IPS DF 6.9 (cell line): ENCODE measurements at regions not wholly inside any gene's neighbourhood (a gene's known extent, or its start where the extent isn't known, plus 50 kb on each side); places are given as distances from the start of the nearest gene placed in this dataset.
"Not testable (repeated sequence)": the region's sequence is repeated elsewhere in the genome, so short reads cannot be mapped to it uniquely, and the experiment has no call there.

Experiments
- DNase-seq: peaks from one replicate; pipeline ENCODE4 v3.0.0-alpha.2; 2013; ENCODE audit warnings: low read depth, low spot score
- H3K27ac ChIP-seq: one replicate; pipeline ENCODE4 v1.5.1; 2013; ENCODE audit warnings: low read length, control low read depth
- H3K27me3 ChIP-seq: 2 replicates; pipeline ENCODE4 v1.6.1; 2013; ENCODE audit warnings: mild to moderate bottlenecking, low read length; ENCODE audit not compliant: control insufficient read depth, insufficient read depth
- H3K36me3 ChIP-seq: 2 replicates; pipeline ENCODE4 v1.6.1; 2013; ENCODE audit warnings: low read length; ENCODE audit not compliant: control insufficient read depth, insufficient read depth
- H3K4me1 ChIP-seq: 2 replicates; pipeline ENCODE4 v1.6.1; 2013; ENCODE audit warnings: low read length; ENCODE audit not compliant: control insufficient read depth, insufficient read depth
- H3K4me3 ChIP-seq: 2 replicates; pipeline ENCODE4 v1.5.1; 2013; ENCODE audit warnings: mild to moderate bottlenecking, low read length
- H3K9me3 ChIP-seq: 2 replicates; pipeline ENCODE4 v1.6.1; 2013; ENCODE audit warnings: low read length, inconsistent platforms; ENCODE audit not compliant: control insufficient read depth, insufficient read depth
- WGBS: extraction: QIAGEN DNeasy Blood & Tissue Kit; methylation state at CpG from one replicate; pipeline ENCODE4 v1.1.7; 2013; ENCODE audit warnings: mixed read lengths, missing lambda C conversion rate; ENCODE audit not compliant: insufficient read length, insufficient coverage; 5-methylcytosine and 5-hydroxymethylcytosine counted together

- WGBS: no CpG with 5 or more reads among the region's 7 CpGs
- Histone ChIP-seq H3K36me3 (no peaks in the 10 kb centered on the region), H3K27me3 (no peaks in the 10 kb centered on the region), H3K9me3 (no peaks in the 10 kb centered on the region), H3K4me3 (no peak overlapping the region), H3K27ac (no peak overlapping the region), H3K4me1 (no peaks in the 10 kb centered on the region)
- no peak for DNase-seq
Observed at GRCh38 chr12:119931402-119931801, 54.3 kb upstream of the CIT start.

GRCh38 chr12:119932921-119933320 lies 55.8 kb upstream of the CIT start:
- H3K27ac ChIP-seq: no peak overlapping the region
- no peaks in the 10 kb centered on the region for H3K9me3 ChIP-seq
- H3K27me3 ChIP-seq: no peaks in the 10 kb centered on the region
- no peaks in the 10 kb centered on the region for H3K36me3 ChIP-seq
- WGBS: no CpG with 5 or more reads among the region's 3 CpGs
- no peaks in the 10 kb centered on the region for H3K4me1 ChIP-seq
- no peak overlapping the region for H3K4me3 ChIP-seq
- DNase-seq: no peak

- DNase-seq, H3K27me3 ChIP-seq, H3K4me1 ChIP-seq, H3K27ac ChIP-seq, H3K4me3 ChIP-seq, H3K9me3 ChIP-seq, H3K36me3 ChIP-seq: not testable (repeated sequence)
- WGBS: no CpG with 5 or more reads among the region's 10 CpGs
Observed at GRCh38 chr12:119934780-119935179, 54.3 kb upstream of the BICDL1 start.

GRCh38 chr12:119936705-119937311 lies 52.2 kb upstream of the BICDL1 start:
- Histone ChIP-seq H3K4me3 (no peak overlapping the region), H3K27me3 (no peaks in the 10 kb centered on the region), H3K4me1 (no peaks in the 10 kb centered on the region), H3K9me3 (no peaks in the 10 kb centered on the region), H3K27ac (no peak overlapping the region), H3K36me3 (no peaks in the 10 kb centered on the region)
- WGBS: no CpG with 5 or more reads among the region's 1 CpG
- DNase-seq: no peak

- DNase-seq: peak; percentile 66
- H3K27me3 ChIP-seq: no peaks in the 10 kb centered on the region
- no peaks in the 10 kb centered on the region for H3K36me3 ChIP-seq
- no CpG with 5 or more reads among the region's 9 CpGs for WGBS
- no peak overlapping the region for H3K4me3 ChIP-seq
- H3K27ac ChIP-seq: no peak overlapping the region
- H3K9me3 ChIP-seq: no peaks in the 10 kb centered on the region
- no peaks in the 10 kb centered on the region for H3K4me1 ChIP-seq
Observed at GRCh38 chr12:119938049-119938667, 50.9 kb upstream of the BICDL1 start.
